Retina (tissue), 1 donor: ENCODE measurements at regions not wholly inside any gene's neighbourhood (a gene's known extent, or its start where the extent isn't known, plus 50 kb on each side); places are given as distances from the start of the nearest gene placed in this dataset.
"Not testable (repeated sequence)": the region's sequence is repeated elsewhere in the genome, so short reads cannot be mapped to it uniquely, and the experiment has no call there.

Experiments used
- DNase-seq: peaks from one replicate; pipeline ENCODE4 v3.0.0-alpha.2; 2016

- DNase-seq: no peak
These were observed 621.4 kb upstream of the GBE1 start for GRCh38 chr3:82382831-82383230.

GRCh38 chr3:82378392-82378791, 616.9 kb upstream of the GBE1 start:
- no peak for DNase-seq

GRCh38 chr3:82376883-82377282, 615.4 kb upstream of the GBE1 start:
- no peak for DNase-seq

- DNase-seq: not testable (repeated sequence)
These were observed 612.4 kb upstream of the GBE1 start for GRCh38 chr3:82373833-82374232.

- no peak for DNase-seq
These were observed 603.4 kb upstream of the GBE1 start for GRCh38 chr3:82364827-82365226.

- no peak for DNase-seq
These were observed 601.7 kb upstream of the GBE1 start for GRCh38 chr3:82363131-82363530.

- no peak for DNase-seq
These were observed 593.8 kb upstream of the GBE1 start for GRCh38 chr3:82355228-82355627.

GRCh38 chr3:82354228-82354627, 592.8 kb upstream of the GBE1 start:
- DNase-seq: no peak

- no peak for DNase-seq
These were observed 592.1 kb upstream of the GBE1 start for GRCh38 chr3:82353306-82354171.

- no peak for DNase-seq
These were observed 586.1 kb upstream of the GBE1 start for GRCh38 chr3:82347585-82347984.

GRCh38 chr3:82342521-82342920, 581.1 kb upstream of the GBE1 start:
- no peak for DNase-seq

- DNase-seq: no peak
These were observed 567.9 kb upstream of the GBE1 start for GRCh38 chr3:82329300-82329699.

GRCh38 chr3:82311901-82312300, 550.5 kb upstream of the GBE1 start:
- no peak for DNase-seq

GRCh38 chr3:82308755-82309154, 547.3 kb upstream of the GBE1 start:
- DNase-seq: no peak

GRCh38 chr3:82306189-82306588, 544.7 kb upstream of the GBE1 start:
- DNase-seq: no peak

GRCh38 chr3:82294609-82295008, 533.2 kb upstream of the GBE1 start:
- DNase-seq: no peak

- no peak for DNase-seq
These were observed 532.4 kb upstream of the GBE1 start for GRCh38 chr3:82293867-82294266.

- DNase-seq: no peak
These were observed 532.0 kb upstream of the GBE1 start for GRCh38 chr3:82293435-82293834.

- DNase-seq: no peak
These were observed 526.1 kb upstream of the GBE1 start for GRCh38 chr3:82287562-82287961.

- no peak for DNase-seq
These were observed 519.8 kb upstream of the GBE1 start for GRCh38 chr3:82281205-82281604.

- no peak for DNase-seq
These were observed 515.5 kb upstream of the GBE1 start for GRCh38 chr3:82276992-82277391.

- DNase-seq: no peak
These were observed 513.5 kb upstream of the GBE1 start for GRCh38 chr3:82274897-82275296.

- no peak for DNase-seq
These were observed 504.3 kb upstream of the GBE1 start for GRCh38 chr3:82265747-82266146.

- DNase-seq: no peak
These were observed 500.7 kb upstream of the GBE1 start for GRCh38 chr3:82262193-82262592.

GRCh38 chr3:82261637-82262036, 500.2 kb upstream of the GBE1 start:
- DNase-seq: no peak
